ENCODE measurements at regions not wholly inside any gene's neighbourhood (a gene's known extent, or its start where the extent isn't known, plus 50 kb on each side); places are given as distances from the start of the nearest gene placed in this dataset.

- no peak for ATAC-seq
- intact Hi-C loops (cut with micrococcal nuclease; ENCODE audit: unreplicated experiment): no loop called here
- FAIRE-seq: no peak
- Histone ChIP-seq H3K4me1 (ENCODE audit: insufficient read depth, low read length) (no peaks in the 10 kb centered on the region), H3K79me2 (ENCODE audit: insufficient read depth, low read length) (no peaks in the 10 kb centered on the region), H2AFZ (ENCODE audit: low read length) (no peak overlapping the region), H3K9me3 (ENCODE audit: low read length) (no peaks in the 10 kb centered on the region), H3K27me3 (ENCODE audit: control insufficient read depth in 1 of 2, insufficient read depth in 2 of 2, low read length in 2 of 2) (no peaks in the 10 kb centered on the region), H3K4me3 (replicated peaks in 1 of 3; ENCODE audit: insufficient read depth in 1 of 3, low read depth in 2 of 3, low read length in 3 of 3) (no peak overlapping the region), H3K9ac (ENCODE audit: insufficient read depth, low read depth, low read length) (no peak overlapping the region), H3K36me3 (replicated peaks in 1 of 2; ENCODE audit: control insufficient read depth in 1 of 2, insufficient read depth in 2 of 2, low read length in 2 of 2) (no peaks in the 10 kb centered on the region), H3K4me2 (ENCODE audit: low read depth, low read length) (no peak overlapping the region), H4K20me1 (ENCODE audit: insufficient read depth, low read length) (no peaks in the 10 kb centered on the region), H3K27ac (ENCODE audit: extremely low read length, insufficient read depth, low read length) (no peak overlapping the region)
- no peak for DNase-seq (ENCODE audit: low spot score)
- 14% methylated on average over 3 of the region's 3 CpGs for WGBS (ENCODE audit: low lambda C conversion rate)
- CTCF ChIA-PET (ENCODE audit: low intra/inter-chr PET ratio, low total read pairs): no interaction called here
- no TSS peak for BruUV-seq (replicated peaks)
- TF ChIP-seq HNF1A (IDR thresholded peaks at IDR 0.05; ENCODE audit: low read depth): no peak
- no peak for TF ChIP-seq HNF1A (CRISPR knock-in tag; IDR thresholded peaks at IDR 0.05; ENCODE audit: borderline replicate concordance)
- TF ChIP-seq ONECUT2 (CRISPR knock-in tag; IDR thresholded peaks at IDR 0.05): no peak
- TF ChIP-seq ETS1 (CRISPR knock-in tag; IDR thresholded peaks at IDR 0.05): no peak
- no peak for TF ChIP-seq NFYB (CRISPR knock-in tag; IDR thresholded peaks at IDR 0.05)
- TF ChIP-seq XRCC5 (optimal IDR thresholded peaks at IDR 0.05; ENCODE audit: low read length): no peak
- no peak for TF ChIP-seq ZFP41 (CRISPR knock-in tag; IDR thresholded peaks at IDR 0.05; ENCODE audit: borderline replicate concordance)
- TF ChIP-seq E2F5 (CRISPR knock-in tag; conservative IDR thresholded peaks at IDR 0.05): no peak
- no peak for TF ChIP-seq RFXANK (CRISPR knock-in tag; IDR thresholded peaks at IDR 0.05)
- no peak for TF ChIP-seq PBX3 (CRISPR knock-in tag; IDR thresholded peaks at IDR 0.05; ENCODE audit: borderline replicate concordance)
- TF ChIP-seq SYNCRIP (IDR thresholded peaks at IDR 0.05; ENCODE audit: insufficient read depth, low read depth, low read length): no peak
- no peak for TF ChIP-seq ZC3H4 (CRISPR knock-in tag; IDR thresholded peaks at IDR 0.05; ENCODE audit: borderline replicate concordance)
- no peak for TF ChIP-seq ARID2 (CRISPR knock-in tag; IDR thresholded peaks at IDR 0.05; ENCODE audit: borderline replicate concordance)
- no peak for TF ChIP-seq ZNF616 (CRISPR knock-in tag; IDR thresholded peaks at IDR 0.05; ENCODE audit: low read depth)
- no peak for TF ChIP-seq TRIM24 (CRISPR knock-in tag; IDR thresholded peaks at IDR 0.05)
- no peak for TF ChIP-seq ZNF512B (CRISPR knock-in tag; IDR thresholded peaks at IDR 0.05; ENCODE audit: borderline replicate concordance)
- POLR2A ChIA-PET: no interaction called here
- in situ Hi-C loops (cut with HindIII; ENCODE audit: extremely low pct_ligation_motif_present, low pct_unique_long_range_greater_than_20kb): no loop called here
These were observed 1178.4 kb upstream of the TMEFF2 start for GRCh38 chr2:193373120-193373519.
